Fibroblast of pulmonary artery (primary cell): ENCODE measurements at regions not wholly inside any gene's neighbourhood (a gene's known extent, or its start where the extent isn't known, plus 50 kb on each side); places are given as distances from the start of the nearest gene placed in this dataset.
"Not testable (repeated sequence)": the region's sequence is repeated elsewhere in the genome, so short reads cannot be mapped to it uniquely, and the experiment has no call there.

ENCODE experiments used
- DNase-seq: peaks from one replicate; pipeline ENCODE4 v3.0.0-alpha.2; 2010; ENCODE audit warnings: low read depth
- H3K4me3 ChIP-seq: replicated peaks from 2 replicates; pipeline ENCODE4 v1.5.1; 2011; ENCODE audit warnings: low read depth, mild to moderate bottlenecking, control low read depth, low read length, moderate library complexity
- CTCF ChIP-seq: IDR thresholded peaks from 2 replicates; pipeline ENCODE4 v1.5.1; 2011; ENCODE audit warnings: mild to moderate bottlenecking, control low read depth, low read length, inconsistent platforms; ENCODE audit errors: missing control alignments

DNA sequence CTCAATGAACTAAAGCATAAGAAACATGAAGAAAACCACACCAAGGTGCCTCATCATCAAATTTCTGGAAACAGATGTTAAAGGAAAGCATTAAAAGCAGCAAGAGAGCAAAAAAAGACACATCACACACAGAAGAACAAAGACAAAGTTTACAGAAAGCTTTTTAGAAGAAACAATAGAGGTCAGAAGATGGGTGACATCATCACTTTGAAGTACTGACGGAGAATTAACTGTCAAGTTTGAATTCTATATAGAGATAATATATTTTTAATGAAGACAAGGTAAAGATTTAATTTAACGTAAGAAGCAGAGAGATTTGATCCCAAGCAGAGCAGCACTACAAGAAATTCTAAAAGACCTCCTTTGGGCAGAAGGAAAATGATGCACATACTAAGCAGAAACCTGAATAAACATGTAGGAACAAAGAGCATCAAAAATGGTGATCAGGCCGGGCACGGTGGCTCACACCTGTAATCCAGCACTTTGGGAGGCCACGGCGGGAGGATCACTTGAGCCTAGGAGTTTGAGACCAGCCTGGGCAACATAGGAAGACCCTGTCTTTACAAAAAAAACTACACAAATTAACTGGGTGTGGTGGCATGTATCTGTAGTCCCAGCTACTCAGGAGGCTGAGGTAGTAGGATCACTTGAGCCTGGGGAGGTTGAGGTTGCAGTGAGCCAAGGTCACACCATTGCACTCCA, 63.3 kb upstream of the RTL6 start:
- H3K4me3 ChIP-seq, result no peak overlapping the region
- no peak for TF ChIP-seq CTCF
- DNase-seq, result no peak

DNA sequence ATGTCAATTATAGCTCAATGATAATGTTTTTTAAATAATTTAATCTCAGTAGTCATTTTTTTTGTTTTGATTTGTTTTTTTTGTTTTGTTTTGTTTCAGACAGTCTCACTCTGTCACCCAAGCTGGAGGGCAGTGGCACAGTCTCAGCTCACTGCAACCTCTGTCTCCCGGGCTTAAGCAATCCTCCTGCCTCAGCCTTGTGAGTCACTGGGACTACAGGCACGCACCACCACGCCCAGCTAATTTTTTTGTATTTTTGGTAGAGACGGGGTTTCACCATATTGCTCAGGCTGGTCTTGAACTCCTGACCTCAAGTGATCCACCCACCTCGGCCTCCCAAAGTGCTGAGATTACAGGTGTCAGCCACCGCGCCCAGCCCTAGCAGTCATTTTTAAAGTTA, 60.6 kb upstream of the RTL6 start:
- DNase-seq, result peak; percentile 62

GRCh38 chr22:44557872-44558271, 59.8 kb upstream of the RTL6 start:
- not testable (repeated sequence) for H3K4me3 ChIP-seq, DNase-seq

More for the DNA sequence above, 60.6 kb upstream of the RTL6 start:
- H3K4me3 ChIP-seq, result not testable (repeated sequence)

DNA sequence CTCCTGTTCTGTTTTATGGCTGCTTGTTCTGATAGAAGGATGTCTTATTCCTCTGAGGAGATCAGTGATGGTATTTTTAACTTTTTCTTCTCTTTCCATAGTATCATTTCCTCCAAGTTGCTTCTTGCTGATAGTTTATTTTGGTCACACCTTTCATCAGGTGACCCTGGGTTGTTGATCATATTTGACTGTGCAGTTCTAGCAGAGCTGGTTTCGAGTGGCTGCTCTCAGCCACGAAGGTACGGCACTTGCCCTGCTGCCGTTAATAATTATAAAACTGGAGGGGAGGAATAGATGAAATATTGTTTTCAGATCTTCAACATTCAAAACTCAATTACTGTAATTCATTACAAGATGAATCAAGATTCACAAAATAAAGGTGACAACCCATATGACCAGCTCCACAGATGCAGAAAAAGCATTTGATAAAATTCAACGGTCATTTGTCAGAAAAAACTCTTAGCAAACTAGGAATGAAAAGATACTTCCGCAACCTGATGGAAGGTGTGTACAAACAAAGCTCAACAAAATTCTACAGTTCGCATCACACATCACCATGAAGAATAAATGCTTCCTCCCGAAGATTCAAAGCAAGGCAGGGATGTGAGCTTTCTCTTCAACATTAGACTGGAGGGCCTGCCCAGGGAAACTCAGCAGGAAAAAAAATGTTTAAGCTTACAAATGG, 59.2 kb upstream of the RTL6 start:
- DNase-seq, result no peak
- no peak for TF ChIP-seq CTCF
- no peak overlapping the region for H3K4me3 ChIP-seq

GRCh38 chr22:44555597-44555996, 57.6 kb upstream of the RTL6 start:
- DNase-seq, result no peak
- TF ChIP-seq CTCF, result no peak
- no peak overlapping the region for H3K4me3 ChIP-seq

DNA sequence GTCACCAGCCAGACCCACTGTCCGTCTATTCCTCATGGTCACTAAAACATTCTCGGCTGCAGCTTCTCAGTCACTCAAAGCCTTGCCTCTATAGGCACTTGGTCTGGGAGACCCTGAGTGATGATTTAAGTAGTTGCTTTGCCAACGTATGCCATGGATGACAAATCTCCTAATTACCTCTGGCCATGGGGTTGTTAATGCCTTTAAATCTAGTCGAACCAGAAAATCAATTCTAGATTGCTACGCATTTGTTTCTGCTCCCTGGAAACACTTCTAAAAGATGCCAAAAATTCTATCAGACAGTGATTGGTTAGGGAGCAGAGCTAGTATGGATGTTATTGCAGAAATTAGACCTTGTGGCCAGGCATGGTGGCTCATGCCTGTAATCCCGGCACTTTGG, 57.0 kb upstream of the RTL6 start:
- no peak for DNase-seq
- no peak overlapping the region for H3K4me3 ChIP-seq
- TF ChIP-seq CTCF, result no peak

- no peak overlapping the region for H3K4me3 ChIP-seq
- no peak for TF ChIP-seq CTCF
- no peak for DNase-seq
These were observed 56.4 kb upstream of the RTL6 start for GRCh38 chr22:44554411-44554810.

- H3K4me3 ChIP-seq, result peak overlapping the region; percentile 52
- TF ChIP-seq CTCF, result no peak
- DNase-seq, result peak; percentile 96
These were observed 52.9 kb upstream of the RTL6 start for GRCh38 chr22:44550711-44551491.
